Kidney tubule cell (primary cell): ENCODE measurements at regions not wholly inside any gene's neighbourhood (a gene's known extent, or its start where the extent isn't known, plus 50 kb on each side); places are given as distances from the start of the nearest gene placed in this dataset.

ENCODE experiments used
- DNase-seq: peaks from one replicate; pipeline ENCODE4 v3.0.0-alpha.2; 2018; ENCODE audit warnings: low spot score

DNA sequence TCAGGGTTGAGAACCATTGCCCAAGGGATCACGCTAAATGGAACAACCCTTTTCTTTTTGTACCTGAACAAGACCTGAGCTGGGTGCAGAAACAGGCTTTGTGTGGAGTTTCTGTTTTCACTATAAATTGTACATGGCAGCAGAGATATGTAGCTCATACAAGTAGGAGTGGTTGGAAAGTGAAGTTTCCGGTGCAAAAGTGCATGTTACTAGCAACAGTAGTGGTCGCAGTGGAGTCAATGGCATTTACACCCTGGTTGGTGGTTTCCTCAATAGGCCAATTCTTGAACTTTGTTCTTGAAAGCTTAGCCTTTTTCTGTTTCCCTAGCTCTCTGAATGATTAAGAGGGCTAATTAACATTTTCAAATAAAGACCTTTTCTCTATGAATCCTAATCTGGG is 170.7 kb downstream of the NEBL start:
- DNase-seq, result no peak

DNA sequence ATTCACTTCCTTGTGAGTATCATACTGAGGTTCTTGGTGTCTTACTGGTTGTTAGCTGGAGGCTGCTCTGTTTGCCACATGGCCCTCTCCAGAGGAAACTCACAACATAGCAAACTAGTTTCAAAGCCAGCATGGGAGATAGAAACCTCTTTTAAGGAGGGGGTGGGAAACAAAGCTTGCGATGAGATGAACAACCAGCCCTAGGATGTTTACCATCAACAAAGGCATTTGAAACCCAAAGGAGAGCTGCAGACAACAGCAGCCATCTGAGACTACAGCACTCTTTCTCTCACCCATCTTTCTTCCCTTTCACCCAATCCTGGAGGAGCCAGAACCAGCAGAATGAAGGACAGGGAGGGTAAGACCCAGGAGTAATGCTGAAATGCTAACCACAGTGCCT is 182.1 kb downstream of the NEBL start:
- no peak for DNase-seq

DNA sequence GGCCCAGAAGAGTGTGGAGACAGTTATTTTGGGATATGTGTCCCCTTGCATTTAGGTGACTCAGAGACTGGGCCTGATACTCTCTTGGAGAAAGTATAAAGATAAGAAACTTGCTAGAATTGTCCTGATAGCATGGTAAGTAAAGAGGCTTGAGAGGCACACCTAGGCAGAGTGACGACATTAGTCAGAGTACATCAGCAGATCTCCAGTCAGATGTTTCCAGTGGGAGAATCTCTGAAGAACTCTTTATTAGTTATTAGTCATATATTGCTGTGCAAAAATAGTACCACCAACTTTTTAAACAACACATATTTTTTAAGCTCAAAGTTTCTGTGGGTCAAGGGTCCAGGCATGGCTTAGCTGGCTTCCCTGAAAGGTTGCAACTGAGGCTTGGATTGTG is 182.6 kb downstream of the NEBL start:
- DNase-seq, result peak; percentile 18

DNA sequence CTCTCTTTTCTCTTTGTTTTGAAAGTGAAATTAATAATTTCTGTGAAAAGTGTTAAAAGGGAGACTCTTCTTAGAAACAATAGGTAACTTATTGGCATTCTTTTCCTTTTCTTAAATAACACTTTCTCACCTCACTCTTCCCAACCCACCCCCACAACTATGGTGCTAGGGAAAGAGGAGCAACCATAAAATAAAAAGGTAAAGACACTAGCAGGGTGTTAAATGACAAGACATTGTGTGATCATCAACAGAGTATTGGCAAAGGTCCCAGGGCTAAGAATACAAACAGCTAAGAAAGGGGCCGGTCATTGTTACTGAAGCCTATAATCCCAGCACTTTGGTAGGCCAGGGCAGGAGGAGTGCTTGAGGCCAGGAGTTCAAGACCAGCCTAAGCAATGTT is 183.7 kb downstream of the NEBL start:
- DNase-seq, result peak; percentile 38

DNA sequence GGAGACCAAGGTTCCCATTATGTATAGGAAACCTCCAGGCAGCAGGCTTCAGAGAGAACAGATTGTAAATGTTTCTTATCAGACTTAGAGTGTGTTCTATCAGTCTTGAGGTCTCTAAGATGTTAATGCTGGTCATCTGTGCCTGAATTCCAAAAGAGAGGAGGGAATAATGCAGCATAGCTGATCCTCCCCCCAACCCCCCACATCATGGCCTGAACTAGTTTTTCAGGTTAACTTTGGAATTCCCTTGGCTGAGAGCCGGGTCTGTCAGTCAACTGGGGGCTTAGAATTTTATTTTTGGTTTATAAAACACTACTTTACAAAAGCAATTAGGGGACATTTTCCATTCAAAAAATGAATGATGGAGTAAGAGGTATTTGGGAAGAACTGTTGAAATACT is 184.3 kb downstream of the NEBL start:
- DNase-seq, result no peak

DNA sequence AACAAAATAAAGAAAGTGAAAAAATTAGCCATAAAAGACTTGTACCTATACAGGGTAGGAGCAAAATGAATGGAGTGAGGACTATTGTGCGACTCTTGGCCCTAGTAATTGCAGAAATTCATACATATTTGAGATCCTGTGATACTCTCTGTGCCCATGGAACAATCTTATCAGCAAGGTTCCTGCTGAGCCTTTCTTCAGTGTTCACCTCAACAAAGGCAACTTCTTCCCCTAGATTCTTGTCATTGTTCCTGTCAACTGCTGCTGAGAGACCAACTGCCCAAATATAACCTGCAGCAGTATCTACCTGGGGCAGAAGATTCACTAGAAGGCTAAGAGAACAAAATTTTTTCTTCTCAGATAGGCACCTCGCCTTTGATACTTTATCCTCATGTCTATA is 187.4 kb downstream of the NEBL start:
- no peak for DNase-seq

DNA sequence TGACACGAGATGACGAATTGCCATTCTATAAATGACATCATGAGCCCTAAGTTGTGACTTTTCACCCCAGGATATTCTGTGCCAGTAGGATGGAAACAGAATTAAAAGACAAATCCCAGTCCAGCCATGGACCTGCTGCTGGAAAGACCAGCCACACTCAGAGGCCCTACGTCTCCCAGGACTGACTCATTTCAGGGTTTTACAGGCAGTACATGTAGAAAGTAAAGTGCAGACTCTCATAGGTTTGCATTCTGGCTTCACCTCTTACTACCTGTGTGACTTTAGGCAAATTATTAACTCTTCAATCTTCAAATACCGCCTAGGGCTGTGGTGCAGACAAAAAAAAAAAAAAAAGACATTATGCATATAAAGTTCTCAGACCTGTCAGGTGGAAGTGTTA is 188.8 kb downstream of the NEBL start:
- DNase-seq, result peak; percentile 64

DNA sequence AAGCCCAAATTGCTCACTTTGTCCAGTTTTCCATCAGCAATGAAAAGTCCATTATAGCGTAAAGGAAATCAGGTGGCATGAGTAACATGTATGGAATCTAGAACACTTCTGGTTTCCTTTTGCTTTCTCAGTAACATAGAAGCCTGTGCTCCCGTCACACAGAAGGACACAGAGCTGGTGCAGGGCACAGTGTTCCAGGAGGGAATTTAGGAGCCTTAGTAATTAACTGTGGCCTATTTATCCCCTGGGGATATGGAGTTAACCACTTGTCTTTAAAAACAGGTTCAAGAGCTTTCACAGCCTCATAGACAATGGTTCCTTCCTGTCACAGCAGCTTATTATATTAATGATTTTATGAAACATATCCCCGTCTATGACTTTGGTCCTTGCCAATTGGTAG is 189.9 kb downstream of the NEBL start:
- peak; percentile 42 for DNase-seq

DNA sequence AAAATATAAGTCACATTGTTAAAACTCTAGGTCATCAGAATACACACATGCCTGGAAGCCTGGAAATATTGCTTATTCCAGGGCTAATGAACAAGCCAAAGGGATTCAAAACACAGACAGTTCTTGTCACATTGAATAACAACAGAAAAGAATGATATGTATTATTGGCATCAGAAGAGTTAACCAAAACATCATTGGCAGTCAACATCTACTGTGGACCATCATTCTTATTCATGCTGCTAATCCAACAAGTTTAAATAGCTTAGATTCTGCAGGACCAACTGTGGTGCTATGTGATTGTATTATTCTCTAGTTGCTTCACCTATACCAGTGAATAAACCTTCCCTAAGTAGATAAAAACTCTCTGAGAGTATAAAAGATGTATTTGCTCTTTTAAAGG is 198.3 kb downstream of the NEBL start:
- DNase-seq, result no peak

DNA sequence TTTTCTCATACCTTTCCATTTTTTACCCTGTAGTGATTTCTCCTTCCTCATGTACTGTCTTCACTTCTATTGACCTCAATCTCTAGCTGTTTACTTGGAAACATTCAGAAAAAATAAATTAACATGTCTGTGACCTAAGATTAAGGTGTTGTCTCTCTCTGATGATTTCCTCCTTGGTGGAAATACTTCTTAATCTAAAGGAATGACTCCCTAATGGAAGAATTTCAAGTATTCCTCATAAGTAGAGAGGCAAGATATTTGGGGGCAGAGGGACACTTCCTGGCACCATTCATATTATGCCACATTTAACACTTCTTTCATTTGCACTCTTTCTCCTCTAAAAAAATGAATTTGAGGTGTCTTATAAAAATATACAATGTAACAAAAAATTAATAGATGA is 202.8 kb downstream of the NEBL start:
- peak; percentile 32 for DNase-seq

DNA sequence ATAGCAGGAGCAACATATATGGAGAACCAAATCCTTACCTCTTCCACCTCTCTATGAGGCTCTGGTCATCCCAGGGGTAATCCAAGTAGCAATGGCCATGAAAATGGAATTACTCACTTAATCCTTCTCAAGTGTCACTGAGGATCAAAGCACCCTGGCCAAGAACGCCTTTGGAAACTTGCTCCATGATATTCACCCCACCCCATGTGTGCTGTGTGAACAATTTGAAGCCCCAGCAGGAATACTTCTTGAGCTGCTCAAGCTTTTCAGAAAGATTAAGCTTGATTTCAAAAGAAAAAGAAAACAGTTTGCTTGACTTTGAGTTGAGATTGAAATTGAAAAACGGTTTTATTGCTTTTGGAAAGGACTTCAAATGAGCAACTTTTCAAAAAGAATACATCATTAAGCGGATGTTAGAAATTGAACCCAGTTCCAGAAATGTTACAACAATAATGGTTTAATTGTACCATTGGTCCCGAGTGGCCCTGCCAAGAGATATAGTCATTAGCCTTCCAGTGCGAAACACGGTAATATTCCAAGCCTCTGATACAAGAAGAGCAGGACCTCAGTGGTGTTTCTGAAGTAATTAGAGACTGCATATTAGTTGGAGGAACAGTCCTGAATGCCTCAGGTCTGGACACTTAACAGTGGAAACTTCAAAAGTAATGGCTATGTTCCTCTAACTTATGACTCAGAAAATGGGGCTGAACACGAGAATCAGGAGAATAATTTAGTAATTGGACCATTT is 208.1 kb downstream of the NEBL start:
- DNase-seq, result no peak

DNA sequence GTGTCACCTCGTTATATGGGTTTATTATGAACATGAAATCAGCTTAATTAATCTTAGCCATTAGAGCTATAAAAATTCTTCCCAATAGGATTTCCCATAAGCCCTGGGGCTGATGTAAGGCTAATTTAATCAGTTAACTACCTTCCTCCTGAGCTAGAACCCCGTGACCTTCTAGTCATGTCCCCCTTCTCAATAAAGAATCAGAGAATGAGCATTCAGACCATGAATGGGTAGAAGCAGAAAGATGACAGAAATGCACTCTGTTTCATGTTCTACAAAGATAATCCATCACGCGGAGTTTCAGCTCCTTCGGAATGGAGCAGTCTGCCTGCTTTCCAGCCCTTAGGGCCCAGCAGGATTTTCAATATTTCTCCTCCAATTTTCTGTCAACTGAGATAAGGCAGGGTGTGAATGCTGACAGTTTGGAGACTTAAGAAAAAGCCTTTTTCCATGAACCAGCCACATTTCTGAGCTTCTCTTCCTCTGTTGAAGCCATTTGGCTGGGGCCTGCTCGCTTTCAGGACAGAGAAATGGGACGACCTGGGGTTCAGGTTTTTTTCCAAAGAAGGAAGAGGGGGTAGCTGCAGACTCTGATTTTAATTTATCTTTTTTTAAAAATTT is 211.0 kb downstream of the NEBL start:
- DNase-seq, result no peak

DNA sequence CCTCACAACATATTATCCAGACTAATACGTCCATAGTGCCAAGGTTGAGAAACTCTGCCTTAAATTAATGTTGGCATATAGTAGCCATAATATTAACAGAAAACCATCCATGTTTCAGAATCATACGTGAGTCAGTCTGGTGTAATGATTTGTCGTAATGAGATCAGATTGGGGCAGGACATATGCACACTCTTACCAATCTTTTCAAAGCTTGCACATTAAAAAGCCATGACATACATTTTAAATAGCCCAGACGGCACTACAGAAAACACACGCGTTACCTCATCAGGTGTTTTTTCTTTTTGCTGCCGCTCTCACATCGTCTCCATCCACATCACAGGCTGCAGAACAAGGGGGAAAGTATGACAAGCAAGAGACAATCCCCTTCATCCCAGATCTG is 211.6 kb downstream of the NEBL start:
- DNase-seq, result no peak

DNA sequence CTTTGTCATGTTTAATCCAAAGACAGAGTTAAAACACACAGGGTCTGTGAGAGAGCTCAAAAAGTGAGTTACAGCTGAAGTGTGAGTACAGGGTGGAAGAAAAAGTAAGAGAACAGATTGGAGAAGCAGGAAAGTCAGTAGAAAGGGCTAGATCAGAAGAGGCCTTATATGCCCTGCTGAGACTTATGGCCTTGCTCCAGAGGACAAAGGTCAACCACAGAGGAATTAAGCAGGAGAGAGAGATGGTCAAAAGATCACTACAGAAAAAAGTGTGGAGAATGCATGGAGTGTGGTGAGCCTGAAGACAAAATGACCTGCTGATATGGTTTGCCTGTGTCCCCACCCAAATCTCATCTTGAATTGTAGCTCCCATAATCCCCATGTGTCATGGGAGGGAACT is 213.8 kb downstream of the NEBL start:
- DNase-seq, result no peak

DNA sequence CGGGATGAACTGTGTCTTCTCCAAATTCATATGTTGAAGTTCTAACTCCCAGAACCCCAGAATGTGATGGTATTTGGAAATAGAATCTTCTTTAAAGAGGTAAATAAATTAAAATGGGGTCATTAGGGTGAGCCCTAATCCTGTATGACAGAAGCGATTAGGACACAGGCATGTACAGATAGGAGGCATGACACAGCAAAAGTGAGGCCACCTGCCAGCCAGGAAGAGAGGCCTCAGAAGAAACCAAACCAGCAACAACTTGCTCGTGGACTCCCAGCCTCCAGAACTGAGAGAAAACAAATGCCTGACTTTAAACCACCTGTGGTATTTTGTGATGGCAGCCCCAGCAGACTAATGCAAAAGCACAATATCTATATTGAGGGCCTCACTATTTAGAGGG is 214.3 kb downstream of the NEBL start:
- no peak for DNase-seq

DNA sequence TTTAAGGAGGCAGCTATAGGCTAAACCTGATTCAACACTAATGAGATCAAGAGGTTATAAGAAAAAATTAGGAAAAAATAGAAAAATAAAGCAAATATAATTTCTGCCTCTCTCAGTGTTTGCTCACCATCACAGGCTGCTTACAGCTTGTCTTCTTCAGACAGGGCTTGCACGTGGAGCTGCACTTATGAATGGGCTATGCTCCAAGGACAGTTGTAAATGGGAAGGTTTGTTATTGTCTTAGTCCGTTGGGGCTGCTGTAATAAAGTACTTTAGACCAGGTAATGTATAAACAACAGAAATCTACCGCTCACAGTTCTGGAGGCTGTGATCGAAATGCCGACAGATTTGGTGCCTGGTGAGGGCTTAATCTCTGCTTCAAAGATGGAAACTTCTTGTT is 219.8 kb downstream of the NEBL start:
- no peak for DNase-seq

DNA sequence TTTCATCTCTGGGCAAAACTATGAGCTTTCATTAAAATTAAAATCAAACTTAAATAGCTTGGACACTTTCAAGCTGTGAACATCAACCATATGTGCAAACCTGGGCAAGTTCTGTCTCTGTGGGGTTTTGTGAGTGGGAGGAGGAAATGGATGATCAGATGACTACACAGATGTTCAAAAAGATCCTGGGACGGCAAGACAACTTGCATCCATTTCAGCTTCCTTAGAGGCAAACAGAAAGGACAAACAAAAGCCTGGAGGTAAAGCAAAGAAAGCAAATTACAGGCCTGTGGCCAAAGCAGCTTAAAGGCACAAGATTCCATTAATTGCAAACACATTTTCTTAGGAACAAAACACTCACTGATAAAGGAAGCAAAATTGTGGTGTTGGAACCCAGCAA is 222.2 kb downstream of the NEBL start:
- DNase-seq, result no peak

DNA sequence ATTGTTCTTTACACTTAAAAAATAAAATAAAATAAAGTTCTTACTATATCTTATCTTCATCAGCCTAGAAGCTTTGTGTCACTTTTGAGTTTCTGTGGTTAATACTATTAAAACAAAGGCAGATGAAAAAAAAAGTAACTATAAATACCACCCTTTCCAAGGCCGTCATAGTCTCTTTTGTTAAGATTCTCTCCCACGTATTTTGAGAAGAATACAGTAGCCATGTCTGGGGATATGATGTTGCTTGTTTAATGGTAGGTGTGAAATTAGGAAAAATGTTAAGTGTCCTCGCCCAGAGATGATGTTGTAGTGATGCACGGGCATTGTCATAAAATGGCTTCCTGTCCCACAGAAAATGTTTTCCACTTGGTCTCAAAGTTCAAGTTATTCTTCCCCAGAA is 223.9 kb downstream of the NEBL start:
- no peak for DNase-seq

DNA sequence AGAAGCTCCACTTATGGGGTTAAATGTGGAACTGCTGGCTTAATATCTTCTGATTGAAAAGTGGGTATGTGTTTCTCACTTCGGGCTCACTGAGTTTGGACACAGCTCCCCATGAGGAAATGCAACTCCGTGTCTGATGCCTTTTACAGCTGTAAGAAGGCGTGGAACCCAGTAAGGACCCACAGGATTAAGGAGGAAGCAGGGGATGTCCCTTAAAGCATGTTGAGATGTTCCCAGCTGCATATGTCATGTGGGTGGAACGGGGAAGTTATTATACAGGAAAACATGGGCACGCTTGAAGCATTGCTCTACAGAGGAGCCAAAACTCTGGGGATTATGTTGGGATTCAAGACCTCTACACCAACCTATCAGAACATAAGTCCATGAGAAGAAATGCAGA is 224.4 kb downstream of the NEBL start:
- no peak for DNase-seq

DNA sequence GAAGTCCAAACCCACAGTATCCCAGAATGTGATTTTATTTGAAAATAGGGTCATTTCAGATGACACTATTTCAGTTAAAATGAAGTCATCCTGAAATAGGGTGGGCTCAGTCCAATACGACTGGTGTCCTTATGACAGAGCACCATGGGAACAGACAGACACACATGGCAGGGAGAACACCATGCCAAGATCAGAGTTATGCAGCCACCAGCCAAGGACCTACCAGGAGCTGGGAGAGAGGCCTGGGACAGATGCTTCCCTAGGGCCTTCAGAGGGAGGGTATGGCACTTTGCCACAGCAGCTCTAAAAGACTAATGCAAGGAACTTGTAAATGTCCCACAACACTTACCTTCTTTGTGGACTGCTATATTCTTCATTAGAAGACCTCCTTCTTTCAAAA is 226.5 kb downstream of the NEBL start:
- DNase-seq, result no peak

DNA sequence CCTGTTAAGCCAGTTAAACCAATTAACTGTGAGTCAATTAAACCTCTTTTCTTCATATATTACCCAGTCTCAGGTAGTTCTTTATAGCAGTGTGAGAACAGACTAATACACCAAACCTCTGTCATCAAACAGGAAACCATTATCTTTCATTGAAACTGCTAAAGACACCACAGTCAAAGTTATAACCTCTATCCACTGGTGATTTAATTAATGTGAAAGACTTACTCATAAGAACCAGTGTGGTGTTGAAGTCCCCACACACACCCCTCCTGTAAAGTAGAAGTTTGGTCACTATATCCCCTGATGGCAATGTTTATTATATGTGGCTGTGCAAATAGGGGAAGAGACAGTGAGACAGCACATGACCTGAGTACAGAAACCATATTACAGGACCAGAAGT is 228.1 kb downstream of the NEBL start:
- DNase-seq, result no peak

DNA sequence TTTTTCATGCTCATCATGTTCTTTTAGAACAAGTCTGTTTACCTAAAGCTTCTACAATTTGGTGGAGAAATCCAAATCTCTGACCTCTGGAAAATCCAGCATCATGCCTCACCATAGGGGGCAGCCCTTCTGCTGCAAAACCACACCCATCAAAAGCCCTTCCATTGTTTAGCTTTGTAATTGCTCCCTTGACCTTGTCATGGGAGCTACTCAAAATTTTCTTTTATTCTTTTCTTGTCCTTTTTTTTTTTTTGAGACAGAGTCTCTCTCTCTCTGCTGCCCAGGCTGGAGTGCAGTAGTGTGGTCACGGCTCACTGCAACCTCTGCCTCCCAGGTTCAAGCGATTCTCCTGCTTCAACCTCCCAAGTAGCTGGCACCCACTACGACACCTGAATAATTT is 234.4 kb downstream of the NEBL start:
- DNase-seq, result no peak

DNA sequence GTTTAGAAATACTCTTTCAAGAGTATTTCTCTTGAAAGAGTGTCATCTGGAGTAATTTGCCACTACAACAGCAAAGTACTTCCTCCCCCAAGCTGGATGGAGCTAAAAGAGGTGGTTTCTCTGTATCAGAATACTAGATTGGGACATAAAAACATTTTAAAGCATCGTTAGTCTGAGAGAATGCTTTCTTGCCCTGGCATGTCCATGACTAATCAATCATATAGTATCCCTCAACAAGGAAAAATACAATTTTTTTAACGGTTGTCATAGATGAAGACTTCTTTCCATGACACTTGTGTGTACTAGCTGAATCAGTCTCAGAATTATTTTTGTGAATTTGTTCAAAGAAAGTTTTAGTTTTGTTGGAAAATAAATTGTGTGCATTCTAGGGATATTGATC is 237.9 kb downstream of the NEBL start:
- DNase-seq, result no peak

DNA sequence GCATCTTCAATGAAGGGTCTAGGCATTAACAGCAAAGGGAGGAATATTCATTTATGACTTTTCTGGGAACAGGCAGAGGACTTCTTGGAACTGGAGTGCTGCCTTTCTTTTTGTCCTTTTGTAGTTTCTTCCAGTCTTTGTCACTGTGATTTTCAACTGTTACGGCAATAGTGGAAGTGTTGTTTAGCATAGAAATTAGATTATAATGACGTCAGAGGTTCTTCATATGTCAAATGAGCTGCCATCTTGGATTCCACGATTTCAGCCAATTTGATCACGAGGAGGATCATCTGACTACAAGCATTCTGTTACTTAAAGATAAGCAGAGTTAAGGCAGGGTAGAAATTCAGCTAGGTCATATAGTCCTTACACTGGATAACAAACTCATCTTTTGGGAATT is 239.0 kb downstream of the NEBL start:
- DNase-seq, result no peak
